PC-9 (cell line): ENCODE measurements at regions not wholly inside any gene's neighbourhood (a gene's known extent, or its start where the extent isn't known, plus 50 kb on each side); places are given as distances from the start of the nearest gene placed in this dataset.

Experiments
- BruUV-seq: library from RNA; stranded (reverse); fragments of 400-500 nt; replicated peaks from 2 replicates; lab custom pipeline; 2021; lab: Mats Ljungman, UMichigan
- CTCF ChIA-PET: fragments of 300-600 bp; sonication (Branson Sonifier 250); formaldehyde crosslinking; loops from one replicate; lab custom pipeline; 2022; ENCODE audit warnings: antibody characterized with exemption; lab: Charles Lee
- POLR2A ChIA-PET: fragments of 300-600 bp; sonication (Branson Sonifier 250); formaldehyde crosslinking; loops from one replicate; lab custom pipeline; 2022; ENCODE audit warnings: antibody characterized with exemption; ENCODE audit not compliant: unreplicated experiment; lab: Charles Lee
- DNase-seq, 2 experiments: peaks; one replicate each; pipeline versions ENCODE4 v3.0.0 to v3.0.0-alpha.2; 2015 to 2022; ENCODE audit warnings: mixed read lengths in 1 of 2
- H2AFZ ChIP-seq: fragments of 200-600 bp; sonication (generic); 2 replicates; pipeline ENCODE4 v1.8.1; 2017; ENCODE audit warnings: antibody characterized with exemption
- H3F3A ChIP-seq: fragments of 200-600 bp; sonication (generic); 2 replicates; pipeline ENCODE4 v1.8.1; 2017; ENCODE audit warnings: antibody characterized with exemption, mild to moderate bottlenecking, low read depth; ENCODE audit not compliant: insufficient read depth
- H3K27ac ChIP-seq: fragments of 200-600 bp; sonication (generic); 2 replicates; pipeline ENCODE4 v1.6.1; 2016; ENCODE audit warnings: mixed run types
- H3K27me3 ChIP-seq: fragments of 200-600 bp; sonication (generic); 2 replicates; pipeline ENCODE4 v1.6.1; 2016; ENCODE audit warnings: low read depth, mixed run types; ENCODE audit not compliant: insufficient read depth
- H3K36me3 ChIP-seq: fragments of 200-600 bp; sonication (generic); 2 replicates; pipeline ENCODE4 v1.6.1; 2016; ENCODE audit warnings: low read depth, mixed run types
- H3K4me1 ChIP-seq: fragments of 200-600 bp; sonication (generic); replicated peaks from 2 replicates; pipeline ENCODE4 v1.6.1; 2016; ENCODE audit warnings: mixed run types; ENCODE audit not compliant: insufficient read depth
- H3K4me2 ChIP-seq: fragments of 200-600 bp; sonication (generic); 2 replicates; pipeline ENCODE4 v1.6.1; 2017; ENCODE audit warnings: mixed run types
- H3K4me3 ChIP-seq: fragments of 200-600 bp; sonication (generic); 2 replicates; pipeline ENCODE4 v1.6.1; 2016; ENCODE audit warnings: mixed run types
- H3K79me2 ChIP-seq: fragments of 200-600 bp; sonication (generic); 2 replicates; pipeline ENCODE4 v1.6.1; 2017; ENCODE audit warnings: low read depth, mixed run types
- H3K9me2 ChIP-seq: fragments of 200-600 bp; sonication (generic); 2 replicates; pipeline ENCODE4 v1.8.1; 2017; ENCODE audit warnings: mild to moderate bottlenecking; ENCODE audit not compliant: insufficient read depth
- H3K9me3 ChIP-seq: fragments of 200-600 bp; sonication (generic); 2 replicates; pipeline ENCODE4 v1.8.1; 2016; ENCODE audit warnings: low read depth; ENCODE audit not compliant: insufficient read depth
- H4K20me1 ChIP-seq: fragments of 200-600 bp; sonication (generic); 2 replicates; pipeline ENCODE4 v1.8.1; 2017; ENCODE audit not compliant: insufficient read depth
- EZH2 ChIP-seq: fragments of 200-600 bp; sonication (generic); IDR thresholded peaks from 2 replicates; pipeline ENCODE4 v1.8.0; 2017; ENCODE audit warnings: antibody characterized with exemption, low read depth
- intact Hi-C: fragments of 100-400 bp; cut with micrococcal nuclease; formaldehyde crosslinking; loops from one replicate; pipeline ENCODE4 v1.10.0; 2022; ENCODE audit not compliant: unreplicated experiment
- TF ChIP-seq, protein P1 (sequence below): fragments of 200-600 bp; sonication (generic); conservative IDR thresholded peaks from 2 replicates; pipeline ENCODE4 v1.6.1; 2017; ENCODE audit warnings: mixed run types, antibody characterized with exemption, mild to moderate bottlenecking, moderate library complexity

DNA sequence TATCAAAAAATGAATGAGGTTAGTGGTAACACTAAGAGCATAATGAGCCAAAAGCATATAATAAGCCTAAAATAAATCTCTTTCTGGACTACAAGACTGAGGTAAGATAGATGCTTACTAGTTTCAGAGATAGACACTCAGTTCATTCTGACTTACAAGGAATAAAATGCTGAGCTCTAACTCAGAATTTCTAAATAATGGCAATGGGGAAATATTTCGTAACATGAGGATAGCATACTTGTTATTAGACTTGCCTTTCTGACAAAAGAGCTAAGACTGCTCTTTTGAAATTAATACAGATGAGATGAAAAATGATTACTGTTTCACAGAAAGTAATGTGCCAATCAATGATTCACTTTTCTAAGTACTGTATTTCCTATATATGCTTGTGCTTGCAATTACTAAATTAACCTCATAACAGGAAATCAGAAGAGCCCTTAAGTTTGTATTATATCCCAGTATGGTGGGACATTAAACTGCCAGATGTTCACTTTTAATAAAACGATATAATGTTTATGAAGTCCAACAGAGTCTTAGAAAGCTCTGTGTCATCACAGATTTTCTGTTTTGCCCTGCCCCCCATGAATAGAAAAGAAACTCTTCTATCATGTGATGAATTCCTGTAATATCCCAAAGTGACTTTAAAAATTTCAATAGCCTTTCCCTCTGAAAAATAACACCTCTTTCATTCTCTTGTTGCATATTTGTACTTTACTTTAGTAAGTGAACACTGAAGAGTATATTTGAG lies 2771.0 kb upstream of the PCDH20 start:
- no peak overlapping the region for H3K4me3 ChIP-seq
- H3K36me3 ChIP-seq = no peaks in the 10 kb centered on the region
- peaks cover 4% of the 10 kb centered on the region; the same call in 1 of the 2 replicates for H3K9me3 ChIP-seq
- H3K4me2 ChIP-seq = no peak overlapping the region
- H3K27me3 ChIP-seq = no peaks in the 10 kb centered on the region
- no peak for DNase-seq
- ChIA-PET CTCF (no interaction called here), POLR2A (no interaction called here)
- H3K4me1 ChIP-seq = no peaks in the 10 kb centered on the region
- no TSS peak for BruUV-seq
- intact Hi-C loops = no loop called here
- H3F3A ChIP-seq = no peaks in the 10 kb centered on the region
- no peak overlapping the region for H2AFZ ChIP-seq
- H4K20me1 ChIP-seq = no peaks in the 10 kb centered on the region
- no peak overlapping the region for H3K27ac ChIP-seq
- H3K9me2 ChIP-seq = no peaks in the 10 kb centered on the region
- TF ChIP-seq, protein P1, sequence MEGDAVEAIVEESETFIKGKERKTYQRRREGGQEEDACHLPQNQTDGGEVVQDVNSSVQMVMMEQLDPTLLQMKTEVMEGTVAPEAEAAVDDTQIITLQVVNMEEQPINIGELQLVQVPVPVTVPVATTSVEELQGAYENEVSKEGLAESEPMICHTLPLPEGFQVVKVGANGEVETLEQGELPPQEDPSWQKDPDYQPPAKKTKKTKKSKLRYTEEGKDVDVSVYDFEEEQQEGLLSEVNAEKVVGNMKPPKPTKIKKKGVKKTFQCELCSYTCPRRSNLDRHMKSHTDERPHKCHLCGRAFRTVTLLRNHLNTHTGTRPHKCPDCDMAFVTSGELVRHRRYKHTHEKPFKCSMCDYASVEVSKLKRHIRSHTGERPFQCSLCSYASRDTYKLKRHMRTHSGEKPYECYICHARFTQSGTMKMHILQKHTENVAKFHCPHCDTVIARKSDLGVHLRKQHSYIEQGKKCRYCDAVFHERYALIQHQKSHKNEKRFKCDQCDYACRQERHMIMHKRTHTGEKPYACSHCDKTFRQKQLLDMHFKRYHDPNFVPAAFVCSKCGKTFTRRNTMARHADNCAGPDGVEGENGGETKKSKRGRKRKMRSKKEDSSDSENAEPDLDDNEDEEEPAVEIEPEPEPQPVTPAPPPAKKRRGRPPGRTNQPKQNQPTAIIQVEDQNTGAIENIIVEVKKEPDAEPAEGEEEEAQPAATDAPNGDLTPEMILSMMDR = no peak
- no peak for TF ChIP-seq EZH2
- no peaks in the 10 kb centered on the region for H3K79me2 ChIP-seq

DNA sequence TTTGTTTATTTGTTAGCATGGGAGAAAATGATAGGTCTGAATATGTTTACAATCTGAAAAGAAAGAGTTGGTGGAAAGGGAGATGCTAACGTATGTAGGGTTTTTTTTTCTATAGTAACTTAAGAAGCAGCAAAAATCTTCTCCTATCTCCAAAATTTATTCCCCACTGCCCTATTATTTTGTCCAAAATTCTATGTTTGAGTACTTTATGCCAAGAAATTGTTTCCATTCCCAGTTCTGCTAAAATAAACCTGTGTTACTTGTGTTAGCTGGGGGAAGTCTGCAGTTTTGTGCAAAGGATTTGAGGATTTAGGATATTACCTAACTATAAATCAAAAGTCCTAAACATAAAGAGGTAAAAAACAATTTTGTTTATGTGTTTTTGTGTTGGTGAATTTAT lies 2770.4 kb upstream of the PCDH20 start:
- intact Hi-C loops = no loop called here
- ChIA-PET POLR2A (no interaction called here), CTCF (no interaction called here)
- H3K27ac ChIP-seq = no peak overlapping the region
- no peaks in the 10 kb centered on the region for H3K36me3 ChIP-seq
- TF ChIP-seq EZH2 = no peak
- TF ChIP-seq, protein P1 = no peak
- no peaks in the 10 kb centered on the region for H3K9me2 ChIP-seq
- H3K4me1 ChIP-seq = no peaks in the 10 kb centered on the region
- no TSS peak for BruUV-seq
- H3K4me3 ChIP-seq = no peak overlapping the region
- no peak for DNase-seq
- peaks cover 4% of the 10 kb centered on the region; the same call in 1 of the 2 replicates for H3K9me3 ChIP-seq
- no peaks in the 10 kb centered on the region for H4K20me1 ChIP-seq
- H3K27me3 ChIP-seq = no peaks in the 10 kb centered on the region
- no peak overlapping the region for H2AFZ ChIP-seq
- H3K4me2 ChIP-seq = no peak overlapping the region
- no peaks in the 10 kb centered on the region for H3F3A ChIP-seq
- no peaks in the 10 kb centered on the region for H3K79me2 ChIP-seq

DNA sequence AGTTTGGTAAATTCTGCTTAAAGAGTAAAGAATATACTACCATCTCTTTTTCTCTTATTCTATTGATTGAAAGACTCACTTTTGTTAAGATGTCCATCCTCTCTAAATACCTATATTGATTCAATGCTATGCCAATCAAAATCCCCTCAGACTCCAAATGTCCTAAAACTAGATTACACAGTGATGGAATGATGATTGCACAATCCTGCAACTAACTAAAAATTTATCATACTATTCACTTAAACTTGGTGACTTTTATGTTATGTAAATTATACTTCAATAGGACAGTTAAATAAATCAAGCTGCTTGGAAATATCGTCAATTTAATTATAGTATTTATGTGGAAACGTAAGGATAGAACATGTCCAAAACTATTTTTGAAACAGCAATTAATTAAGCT lies 2765.1 kb upstream of the PCDH20 start:
- no peaks in the 10 kb centered on the region for H3F3A ChIP-seq
- intact Hi-C loops = no loop called here
- H3K27me3 ChIP-seq = no peaks in the 10 kb centered on the region
- DNase-seq = no peak
- ChIA-PET CTCF (no interaction called here), POLR2A (no interaction called here)
- no peak overlapping the region for H2AFZ ChIP-seq
- no TSS peak for BruUV-seq
- no peaks in the 10 kb centered on the region for H3K79me2 ChIP-seq
- H3K4me1 ChIP-seq = no peaks in the 10 kb centered on the region
- H3K36me3 ChIP-seq = no peaks in the 10 kb centered on the region
- no peaks in the 10 kb centered on the region for H3K9me3 ChIP-seq
- no peak overlapping the region for H3K27ac ChIP-seq
- TF ChIP-seq EZH2 = no peak
- TF ChIP-seq, protein P1 = no peak
- H3K9me2 ChIP-seq = no peaks in the 10 kb centered on the region; the same call in 1 of the 2 replicates
- no peak overlapping the region for H3K4me2 ChIP-seq
- no peaks in the 10 kb centered on the region for H4K20me1 ChIP-seq
- no peak overlapping the region for H3K4me3 ChIP-seq
